PC-3 (cell line): ENCODE measurements at regions not wholly inside any gene's neighbourhood (a gene's known extent, or its start where the extent isn't known, plus 50 kb on each side); places are given as distances from the start of the nearest gene placed in this dataset.

Source experiments
- EZH2 ChIP-seq: fragments of 300-600 bp; sonication (generic); IDR thresholded peaks from one replicate; pipeline ENCODE4 v1.6.1; 2017; ENCODE audit warnings: antibody characterized with exemption, mild to moderate bottlenecking, low read length; ENCODE audit not compliant: unreplicated experiment
- EZH2phosphoT487 ChIP-seq: fragments of 300-600 bp; sonication (generic); IDR thresholded peaks from 2 replicates; pipeline ENCODE4 v1.6.1; 2018; ENCODE audit warnings: mild to moderate bottlenecking, antibody characterized with exemption, low read length, borderline replicate concordance
- TF ChIP-seq, protein P1 (sequence below): fragments of 300-600 bp; sonication (generic); conservative IDR thresholded peaks from 2 replicates; pipeline ENCODE4 v1.5.1; 2017; ENCODE audit warnings: antibody characterized with exemption, low read depth, mild to moderate bottlenecking, low read length

DNA sequence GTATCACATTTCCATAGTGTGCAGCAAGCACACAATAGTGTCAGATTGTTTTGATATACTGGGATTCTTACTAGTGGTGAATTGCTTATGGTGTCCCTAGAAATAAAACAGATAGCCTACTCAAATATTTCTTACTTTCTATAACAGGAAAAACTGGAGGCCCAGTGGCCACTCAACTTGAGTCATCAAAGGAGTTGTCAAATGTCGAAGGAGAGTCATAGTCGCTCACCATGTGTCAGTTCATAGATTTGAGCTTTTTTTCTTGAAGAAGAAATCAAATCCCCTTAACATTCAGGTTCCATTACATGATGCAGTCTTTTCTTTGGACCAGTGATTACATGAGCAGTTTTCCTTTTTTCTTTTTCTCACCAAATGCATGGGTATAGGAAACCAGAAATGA lies 1271.0 kb downstream of the RAPGEF2 start:
- TF ChIP-seq, protein P1, sequence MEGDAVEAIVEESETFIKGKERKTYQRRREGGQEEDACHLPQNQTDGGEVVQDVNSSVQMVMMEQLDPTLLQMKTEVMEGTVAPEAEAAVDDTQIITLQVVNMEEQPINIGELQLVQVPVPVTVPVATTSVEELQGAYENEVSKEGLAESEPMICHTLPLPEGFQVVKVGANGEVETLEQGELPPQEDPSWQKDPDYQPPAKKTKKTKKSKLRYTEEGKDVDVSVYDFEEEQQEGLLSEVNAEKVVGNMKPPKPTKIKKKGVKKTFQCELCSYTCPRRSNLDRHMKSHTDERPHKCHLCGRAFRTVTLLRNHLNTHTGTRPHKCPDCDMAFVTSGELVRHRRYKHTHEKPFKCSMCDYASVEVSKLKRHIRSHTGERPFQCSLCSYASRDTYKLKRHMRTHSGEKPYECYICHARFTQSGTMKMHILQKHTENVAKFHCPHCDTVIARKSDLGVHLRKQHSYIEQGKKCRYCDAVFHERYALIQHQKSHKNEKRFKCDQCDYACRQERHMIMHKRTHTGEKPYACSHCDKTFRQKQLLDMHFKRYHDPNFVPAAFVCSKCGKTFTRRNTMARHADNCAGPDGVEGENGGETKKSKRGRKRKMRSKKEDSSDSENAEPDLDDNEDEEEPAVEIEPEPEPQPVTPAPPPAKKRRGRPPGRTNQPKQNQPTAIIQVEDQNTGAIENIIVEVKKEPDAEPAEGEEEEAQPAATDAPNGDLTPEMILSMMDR, result no peak
- TF ChIP-seq EZH2phosphoT487 (no peak), EZH2 (no peak)
